GDM1 (cell line): ENCODE measurements at regions not wholly inside any gene's neighbourhood (a gene's known extent, or its start where the extent isn't known, plus 50 kb on each side); places are given as distances from the start of the nearest gene placed in this dataset.

ENCODE experiments used
- DNase-seq: peaks from one replicate; lab custom pipeline; 2025; lab: John Stamatoyannopoulos, UW

DNA sequence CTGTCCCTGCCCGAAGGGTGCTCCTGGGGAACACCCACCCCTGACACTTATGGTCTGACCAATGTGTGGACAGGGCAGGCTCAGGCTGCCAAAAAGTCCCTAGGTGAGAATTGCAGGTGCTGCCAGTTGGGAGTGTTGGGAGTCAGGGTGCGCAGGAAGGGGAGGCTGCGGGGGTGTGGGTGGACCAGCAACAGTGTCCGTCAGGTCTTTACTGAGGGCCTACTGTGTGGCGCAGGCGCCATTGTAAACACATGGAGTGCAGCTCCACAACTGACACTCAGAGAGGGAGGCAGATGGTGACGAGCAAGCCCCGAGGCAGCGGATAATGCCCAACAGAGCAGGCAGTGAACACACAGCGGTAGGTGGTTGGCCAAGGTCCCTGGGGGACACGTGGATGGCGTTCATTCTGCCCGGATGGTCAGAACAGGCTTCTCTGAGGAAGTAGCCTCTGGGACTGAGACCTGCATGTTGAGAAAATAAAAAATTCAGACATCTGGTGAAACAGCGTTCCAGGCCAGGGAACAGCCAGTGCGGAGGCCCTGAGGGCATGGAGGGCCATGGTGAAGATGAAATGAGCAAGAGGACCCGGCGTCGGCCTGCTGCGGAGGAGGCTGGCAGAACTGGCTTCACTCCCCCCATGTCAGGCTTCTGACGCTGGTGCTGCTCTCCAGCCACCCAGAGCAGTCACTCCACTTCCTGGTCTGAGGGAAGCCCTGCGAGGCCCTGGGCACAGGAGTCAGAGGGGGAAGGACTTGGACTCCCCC is 136.2 kb upstream of the ZBTB40 start:
- no peak for DNase-seq

GRCh38 chr1:22317231-22317919 is 134.3 kb upstream of the ZBTB40 start:
- no peak for DNase-seq

DNA sequence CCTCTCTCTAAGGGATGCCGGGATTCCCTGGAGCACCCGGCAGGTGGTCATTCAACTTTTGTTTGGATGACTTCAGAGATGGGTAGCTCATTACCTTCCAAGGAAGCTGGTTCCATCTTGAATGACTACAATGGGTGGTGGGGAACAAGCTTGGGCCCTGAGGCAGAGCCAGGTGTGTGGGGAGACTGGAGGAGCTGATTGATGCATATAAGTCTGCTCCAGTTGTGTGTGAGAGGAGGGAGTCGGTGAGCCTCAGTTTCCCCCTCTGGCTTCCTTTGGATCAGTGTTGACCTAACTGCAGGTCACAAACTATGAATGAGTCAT is 133.8 kb upstream of the ZBTB40 start:
- DNase-seq = no peak

GRCh38 chr1:22318279-22318981 is 133.2 kb upstream of the ZBTB40 start:
- no peak for DNase-seq

GRCh38 chr1:22319608-22320007 is 132.0 kb upstream of the ZBTB40 start:
- DNase-seq = no peak

GRCh38 chr1:22320587-22321344 is 130.9 kb upstream of the ZBTB40 start:
- DNase-seq = no peak

DNA sequence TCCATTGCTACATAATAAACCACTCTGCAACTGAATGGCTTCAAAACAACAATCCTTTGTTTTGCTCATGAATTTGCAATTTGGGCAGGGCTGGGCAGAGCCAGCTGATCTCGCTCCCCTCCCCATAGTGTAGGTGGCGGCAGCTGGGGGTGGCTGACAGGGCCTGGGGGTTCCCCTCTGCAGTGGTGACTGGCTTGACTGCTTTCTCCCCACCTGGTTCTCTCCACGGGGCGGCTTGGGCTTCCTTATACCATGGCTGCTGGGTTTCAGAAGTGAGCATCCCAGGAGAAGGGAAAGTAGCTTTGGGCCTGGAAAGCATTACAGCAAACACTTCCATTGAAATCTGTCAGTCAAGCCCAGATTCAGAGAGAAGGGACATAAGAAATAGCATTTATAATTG is 129.7 kb upstream of the ZBTB40 start:
- DNase-seq = no peak

GRCh38 chr1:22323141-22323845 is 128.4 kb upstream of the ZBTB40 start:
- DNase-seq = no peak

GRCh38 chr1:22323846-22324504 is 127.7 kb upstream of the ZBTB40 start:
- no peak for DNase-seq

GRCh38 chr1:22325531-22326371 is 125.9 kb upstream of the ZBTB40 start:
- no peak for DNase-seq

- no peak for DNase-seq
Measured at GRCh38 chr1:22326372-22326915, 125.2 kb upstream of the ZBTB40 start.

- no peak for DNase-seq
Measured at GRCh38 chr1:22326931-22327330, 124.7 kb upstream of the ZBTB40 start.

- no peak for DNase-seq
Measured at GRCh38 chr1:22327411-22327810, 124.2 kb upstream of the ZBTB40 start.

DNA sequence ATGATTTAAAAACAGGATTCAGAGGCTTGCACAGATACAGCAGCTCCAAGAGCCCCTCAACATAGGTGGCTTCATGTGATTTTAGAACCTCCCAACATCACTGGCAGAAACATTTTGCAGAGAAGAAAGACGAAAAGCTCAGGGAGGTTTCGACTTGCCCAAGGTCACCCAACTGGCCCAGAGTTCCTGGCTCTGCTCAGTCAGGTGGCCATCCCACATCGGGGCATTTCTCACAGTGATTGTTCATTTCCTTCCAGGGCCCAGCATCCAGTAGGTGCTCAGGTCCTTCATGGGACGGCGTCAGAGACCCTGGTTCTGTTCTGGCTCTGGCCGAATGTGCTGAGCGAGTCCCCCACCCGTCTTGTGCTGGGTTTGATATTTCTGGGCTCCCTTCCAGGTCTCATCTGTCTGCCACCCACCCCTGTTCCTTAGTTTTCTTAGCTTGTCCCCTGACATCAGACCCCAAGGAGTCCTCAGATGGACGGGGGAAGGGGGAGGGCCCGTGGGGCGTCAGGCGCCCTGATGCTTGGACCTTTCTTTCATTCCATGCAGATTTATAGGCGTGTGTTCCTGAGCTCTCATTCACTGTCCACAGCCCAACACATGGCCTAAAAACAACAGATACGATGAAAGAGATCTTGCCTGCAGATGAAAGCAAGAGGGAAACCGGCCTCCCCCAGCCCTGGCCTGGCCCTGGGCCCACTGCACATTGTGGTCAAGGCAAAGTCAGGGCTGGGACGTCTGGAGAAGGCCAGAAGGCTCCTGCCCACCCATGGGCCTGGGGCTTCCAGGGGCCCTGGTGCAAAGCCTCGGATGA is 123.1 kb upstream of the ZBTB40 start:
- DNase-seq = no peak

DNA sequence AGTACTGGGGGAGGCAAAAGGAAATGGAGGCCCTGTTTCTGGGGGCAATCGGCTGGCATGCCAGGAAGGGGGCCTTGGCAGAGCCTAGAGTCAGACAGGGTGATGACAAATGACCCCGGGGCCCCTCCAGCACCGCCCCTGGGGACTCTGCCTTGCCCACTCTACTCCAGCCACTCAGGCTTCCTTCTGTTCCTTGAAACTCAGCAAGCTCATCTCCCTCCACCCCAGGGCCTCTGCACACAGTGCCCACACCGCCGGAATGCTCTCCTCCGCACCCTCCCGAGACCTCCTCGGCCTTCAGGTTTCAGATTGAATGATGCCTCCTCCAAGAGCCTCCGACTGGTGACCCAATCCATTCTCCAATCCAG is 122.5 kb upstream of the ZBTB40 start:
- no peak for DNase-seq

- no peak for DNase-seq
Measured at GRCh38 chr1:22330092-22330759, 121.4 kb upstream of the ZBTB40 start.

DNA sequence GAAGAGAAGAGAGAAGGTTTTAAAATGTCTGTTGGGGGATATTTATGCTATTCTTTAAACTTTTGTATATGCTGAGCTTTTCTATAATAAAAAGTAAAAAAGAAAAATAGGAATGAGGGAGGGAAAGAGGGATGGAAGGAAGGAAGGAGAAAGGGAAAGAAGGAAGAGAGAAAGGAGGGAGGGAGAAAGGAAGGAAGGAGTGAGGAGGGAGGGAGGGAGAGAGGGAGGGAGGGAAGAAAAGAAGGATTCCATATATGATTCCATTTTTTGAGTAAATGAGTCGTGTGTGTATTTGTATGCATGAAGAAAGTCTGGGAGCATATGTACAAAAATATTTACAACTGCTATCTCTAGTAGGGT is 120.9 kb upstream of the ZBTB40 start:
- no peak for DNase-seq

- no peak for DNase-seq
Measured at GRCh38 chr1:22331618-22332423, 119.8 kb upstream of the ZBTB40 start.
